SU-DHL-6 (cell line): ENCODE measurements at regions not wholly inside any gene's neighbourhood (a gene's known extent, or its start where the extent isn't known, plus 50 kb on each side); places are given as distances from the start of the nearest gene placed in this dataset.

ENCODE experiments used
- CTCF ChIP-seq: fragments of 200-600 bp; sonication (generic); IDR thresholded peaks from one replicate; pipeline ENCODE4 v1.5.1; 2017; ENCODE audit warnings: antibody characterized with exemption, mild to moderate bottlenecking, low read length, moderate library complexity; ENCODE audit not compliant: insufficient read depth, poor library complexity, severe bottlenecking
- EZH2phosphoT487 ChIP-seq: fragments of 200-600 bp; sonication (generic), shearing (Covaris generic); conservative IDR thresholded peaks from 2 replicates; pipeline ENCODE4 v1.6.1; 2018; ENCODE audit warnings: mild to moderate bottlenecking, antibody characterized with exemption, low read length, moderate library complexity, mixed read lengths

- TF ChIP-seq CTCF (no peak), EZH2phosphoT487 (no peak)
Observed at GRCh38 chr4:128751354-128751753, 58.1 kb upstream of the JADE1 start.
